SU-DHL-6 (cell line): ENCODE measurements at regions not wholly inside any gene's neighbourhood (a gene's known extent, or its start where the extent isn't known, plus 50 kb on each side); places are given as distances from the start of the nearest gene placed in this dataset.

Source experiments
- CTCF ChIP-seq: fragments of 200-600 bp; sonication (generic); IDR thresholded peaks from one replicate; pipeline ENCODE4 v1.5.1; 2017; ENCODE audit warnings: antibody characterized with exemption, mild to moderate bottlenecking, low read length, moderate library complexity; ENCODE audit not compliant: insufficient read depth, poor library complexity, severe bottlenecking
- EZH2phosphoT487 ChIP-seq: fragments of 200-600 bp; sonication (generic), shearing (Covaris generic); conservative IDR thresholded peaks from 2 replicates; pipeline ENCODE4 v1.6.1; 2018; ENCODE audit warnings: mild to moderate bottlenecking, antibody characterized with exemption, low read length, moderate library complexity, mixed read lengths

- TF ChIP-seq CTCF (no peak), EZH2phosphoT487 (no peak)
Measured at GRCh38 chr3:8423307-8423706, 78.3 kb upstream of the LMCD1 start.
